Loucy (cell line): ENCODE measurements at regions not wholly inside any gene's neighbourhood (a gene's known extent, or its start where the extent isn't known, plus 50 kb on each side); places are given as distances from the start of the nearest gene placed in this dataset.

Experiments used
- EZH2phosphoT487 ChIP-seq: fragments of 200-600 bp; IDR thresholded peaks from 2 replicates; pipeline ENCODE4 v1.6.1; 2018; ENCODE audit warnings: antibody characterized with exemption, mild to moderate bottlenecking, moderate library complexity, borderline replicate concordance
- TF ChIP-seq, protein P1 (sequence below): fragments of 200-600 bp; sonication (generic); conservative IDR thresholded peaks from 2 replicates; pipeline ENCODE4 v1.5.1; 2014; ENCODE audit warnings: mild to moderate bottlenecking, antibody characterized with exemption, low read length

DNA sequence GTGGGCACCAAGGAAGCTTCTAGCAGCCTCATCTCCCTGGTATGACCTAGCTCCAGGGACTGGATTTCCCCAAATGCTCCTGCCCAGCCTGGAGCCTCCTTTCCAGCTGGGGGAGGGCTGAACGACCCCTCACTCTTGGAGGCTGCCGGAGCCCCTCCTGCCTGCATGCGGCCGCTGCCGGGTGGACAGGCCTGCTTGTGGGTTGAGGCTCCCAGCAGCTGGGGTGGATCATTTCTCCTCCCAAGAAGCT, 213.6 kb downstream of the SEC14L1 start:
- TF ChIP-seq, protein P1, sequence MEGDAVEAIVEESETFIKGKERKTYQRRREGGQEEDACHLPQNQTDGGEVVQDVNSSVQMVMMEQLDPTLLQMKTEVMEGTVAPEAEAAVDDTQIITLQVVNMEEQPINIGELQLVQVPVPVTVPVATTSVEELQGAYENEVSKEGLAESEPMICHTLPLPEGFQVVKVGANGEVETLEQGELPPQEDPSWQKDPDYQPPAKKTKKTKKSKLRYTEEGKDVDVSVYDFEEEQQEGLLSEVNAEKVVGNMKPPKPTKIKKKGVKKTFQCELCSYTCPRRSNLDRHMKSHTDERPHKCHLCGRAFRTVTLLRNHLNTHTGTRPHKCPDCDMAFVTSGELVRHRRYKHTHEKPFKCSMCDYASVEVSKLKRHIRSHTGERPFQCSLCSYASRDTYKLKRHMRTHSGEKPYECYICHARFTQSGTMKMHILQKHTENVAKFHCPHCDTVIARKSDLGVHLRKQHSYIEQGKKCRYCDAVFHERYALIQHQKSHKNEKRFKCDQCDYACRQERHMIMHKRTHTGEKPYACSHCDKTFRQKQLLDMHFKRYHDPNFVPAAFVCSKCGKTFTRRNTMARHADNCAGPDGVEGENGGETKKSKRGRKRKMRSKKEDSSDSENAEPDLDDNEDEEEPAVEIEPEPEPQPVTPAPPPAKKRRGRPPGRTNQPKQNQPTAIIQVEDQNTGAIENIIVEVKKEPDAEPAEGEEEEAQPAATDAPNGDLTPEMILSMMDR = no peak
- TF ChIP-seq EZH2phosphoT487 = no peak
